Ovary (tissue), 3 donors: ENCODE measurements at regions not wholly inside any gene's neighbourhood (a gene's known extent, or its start where the extent isn't known, plus 50 kb on each side); places are given as distances from the start of the nearest gene placed in this dataset.

Source experiments
- CTCF ChIP-seq, 3 donors: fragments of 450-650 bp in 2 of 3; fragments of 200-600 bp in 1 of 3; IDR thresholded peaks; one replicate each; pipeline versions ENCODE4 v1.5.1 to v1.8.0; 2016 to 2022; ENCODE audit warnings: antibody characterized with exemption in 3 of 3, mild to moderate bottlenecking in 1 of 3
- EP300 ChIP-seq: sonication (generic); formaldehyde crosslinking; IDR thresholded peaks from one replicate; pipeline ENCODE4 v1.6.1; 2017; ENCODE audit warnings: antibody characterized with exemption
- POLR2A ChIP-seq: fragments of 450-650 bp; IDR thresholded peaks from one replicate; pipeline ENCODE4 v1.6.1; 2017; ENCODE audit warnings: antibody characterized with exemption, mild to moderate bottlenecking, moderate library complexity
- donor health status: DM: no; HTN: no; CAD: no.

GRCh38 chr12:92259696-92260251 lies 114.1 kb upstream of the BTG1 start:
- no peak for TF ChIP-seq CTCF (IDR thresholded peaks at IDR 0.05)
- no peak for TF ChIP-seq POLR2A
- TF ChIP-seq EP300: no peak
